HG03378 (cell line): ENCODE measurements at regions not wholly inside any gene's neighbourhood (a gene's known extent, or its start where the extent isn't known, plus 50 kb on each side); places are given as distances from the start of the nearest gene placed in this dataset.
"Not testable (repeated sequence)": the region's sequence is repeated elsewhere in the genome, so short reads cannot be mapped to it uniquely, and the experiment has no call there.

Experiments used
- ATAC-seq: cut with Tn5 transposase; IDR thresholded peaks from one replicate; pipeline ENCODE4 v1.9.1; 2021; ENCODE audit warnings: mild to moderate bottlenecking, moderate library complexity; ENCODE audit not compliant: unreplicated experiment

DNA sequence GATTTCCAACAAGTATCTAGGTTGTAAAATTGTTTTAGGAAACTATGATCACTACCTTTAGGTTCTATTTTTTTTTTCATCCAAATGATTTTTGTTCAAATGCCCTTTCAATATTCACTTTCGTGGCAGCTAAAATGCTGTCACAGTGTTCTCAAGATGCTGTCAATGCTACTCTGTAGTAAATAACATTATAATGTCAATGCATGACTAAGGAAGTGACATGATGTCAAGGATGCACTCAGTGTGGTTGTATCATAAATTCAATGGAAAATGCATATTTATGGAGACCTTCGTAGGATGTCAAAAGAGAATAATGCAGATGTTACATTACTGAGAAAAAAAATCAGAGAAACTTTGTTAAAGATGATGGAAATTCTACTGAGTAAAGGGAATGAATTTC is 673.8 kb downstream of the ANKRD7 start:
- no peak for ATAC-seq

DNA sequence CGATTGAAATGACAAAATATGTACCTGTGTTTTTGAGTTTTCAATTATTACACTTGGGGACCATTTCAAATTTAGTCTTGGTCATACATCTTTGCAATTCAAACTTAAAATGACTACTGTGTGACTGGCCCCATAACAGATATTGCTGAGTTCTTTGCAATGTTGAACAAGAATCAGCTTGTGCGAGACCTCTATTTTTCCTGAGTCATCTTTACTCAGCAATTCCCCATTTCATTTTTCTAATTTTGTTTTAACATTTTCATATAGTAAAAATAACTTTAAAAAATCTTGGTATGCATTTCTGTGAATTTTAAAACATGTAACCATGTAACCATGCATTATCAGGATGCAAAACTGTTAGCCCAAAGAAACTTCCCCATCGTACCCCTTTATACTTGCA is 678.1 kb downstream of the ANKRD7 start:
- no peak for ATAC-seq

DNA sequence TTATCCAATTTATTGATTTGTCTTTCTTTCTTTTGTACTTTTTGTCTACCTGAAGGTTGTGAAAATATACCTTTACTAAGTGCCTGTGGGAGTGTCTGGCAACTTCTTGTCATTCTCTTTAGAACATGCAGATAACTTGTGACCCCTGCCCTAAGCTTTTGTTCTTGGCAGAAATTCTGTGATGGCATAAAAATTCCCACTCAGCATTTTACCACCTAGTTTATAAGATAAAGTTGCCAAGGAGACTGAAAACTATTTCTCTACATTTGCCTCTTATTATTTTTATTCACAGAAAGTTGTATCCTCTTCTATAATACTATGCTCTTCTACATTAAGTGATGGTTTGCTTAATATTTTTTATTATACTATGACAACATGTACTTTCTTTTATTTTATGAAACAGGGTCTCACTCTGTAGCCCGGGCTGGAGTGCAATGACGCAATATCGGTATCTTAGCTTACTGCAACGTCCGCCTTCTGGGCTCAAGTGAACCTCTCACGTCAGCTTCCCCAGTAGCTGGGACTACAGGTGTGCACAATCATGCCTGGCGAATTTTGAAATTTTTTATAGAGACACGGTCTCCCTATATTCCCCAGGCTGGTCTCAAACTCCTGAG is 683.5 kb downstream of the ANKRD7 start:
- ATAC-seq = no peak

DNA sequence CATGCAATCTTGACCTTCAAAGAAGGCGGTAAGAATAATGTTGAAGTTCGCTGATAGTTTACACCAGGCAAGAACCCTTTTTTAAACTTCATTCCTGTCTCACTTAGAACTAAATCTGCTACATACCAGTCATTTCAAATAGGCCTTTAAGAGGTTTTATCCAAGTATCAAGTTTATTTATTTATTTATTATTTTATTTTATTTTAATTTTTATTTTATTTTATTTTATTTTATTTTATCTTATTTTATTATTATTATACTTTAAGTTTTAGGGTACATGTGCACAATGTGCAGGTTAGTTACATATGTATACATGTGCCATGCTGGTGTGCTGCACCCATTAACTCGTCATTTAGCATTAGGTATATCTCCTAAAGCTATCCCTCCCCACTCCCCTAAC is 691.6 kb downstream of the ANKRD7 start:
- ATAC-seq = not testable (repeated sequence)

DNA sequence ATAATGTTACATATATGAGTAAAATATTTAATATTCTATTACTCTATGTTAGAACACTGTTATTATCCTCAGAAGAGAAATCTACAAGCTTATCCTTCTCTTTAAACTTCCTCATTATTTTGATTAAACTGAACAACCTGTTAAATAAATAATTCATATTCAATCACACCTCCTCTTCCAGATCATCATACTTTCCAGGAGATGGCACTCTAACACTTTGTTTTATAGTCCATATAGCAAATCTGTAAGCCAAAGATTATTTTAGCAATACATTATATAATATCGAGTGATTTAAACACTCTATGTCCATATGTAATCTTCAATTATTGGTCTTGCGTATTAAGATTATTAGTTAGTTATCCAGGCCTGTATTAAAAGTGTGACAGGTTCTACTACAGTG is 694.1 kb downstream of the ANKRD7 start:
- ATAC-seq = no peak

DNA sequence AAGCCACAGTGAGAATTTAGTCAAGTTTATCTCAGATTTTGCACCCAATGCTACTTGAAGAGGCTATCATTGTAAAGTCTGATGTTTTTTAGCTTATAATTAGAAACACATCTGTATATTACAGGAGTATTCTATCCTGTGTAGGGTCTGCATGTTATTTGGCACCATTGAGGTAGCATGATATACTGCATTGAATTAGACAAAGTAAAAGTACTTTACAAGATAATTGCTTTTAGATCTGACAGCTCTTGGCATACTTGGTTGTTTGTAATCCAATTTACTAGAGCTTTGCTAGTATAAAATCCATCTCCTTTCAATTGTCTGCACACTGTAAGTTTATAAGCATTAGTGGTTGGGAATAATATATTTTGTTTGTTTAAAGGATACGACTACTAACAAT is 714.3 kb downstream of the ANKRD7 start:
- no peak for ATAC-seq

DNA sequence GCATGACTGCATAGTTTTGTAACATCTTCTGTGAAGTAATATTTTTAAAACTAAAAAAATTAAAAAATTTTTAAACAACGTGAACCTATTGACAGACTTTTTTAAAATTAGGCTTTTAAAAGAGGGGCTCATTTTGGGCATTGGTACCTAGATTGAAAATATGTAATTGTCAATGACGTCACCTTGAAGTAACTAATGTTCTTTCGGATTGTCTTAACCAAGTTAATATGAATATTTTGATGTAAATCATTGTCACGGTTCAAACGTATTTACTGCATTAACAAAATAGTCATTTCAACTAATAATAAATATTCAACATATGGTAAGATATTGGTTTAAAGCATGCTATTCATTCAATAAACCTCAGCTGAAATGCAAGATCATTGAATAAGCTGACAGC is 719.8 kb downstream of the ANKRD7 start:
- ATAC-seq = no peak

DNA sequence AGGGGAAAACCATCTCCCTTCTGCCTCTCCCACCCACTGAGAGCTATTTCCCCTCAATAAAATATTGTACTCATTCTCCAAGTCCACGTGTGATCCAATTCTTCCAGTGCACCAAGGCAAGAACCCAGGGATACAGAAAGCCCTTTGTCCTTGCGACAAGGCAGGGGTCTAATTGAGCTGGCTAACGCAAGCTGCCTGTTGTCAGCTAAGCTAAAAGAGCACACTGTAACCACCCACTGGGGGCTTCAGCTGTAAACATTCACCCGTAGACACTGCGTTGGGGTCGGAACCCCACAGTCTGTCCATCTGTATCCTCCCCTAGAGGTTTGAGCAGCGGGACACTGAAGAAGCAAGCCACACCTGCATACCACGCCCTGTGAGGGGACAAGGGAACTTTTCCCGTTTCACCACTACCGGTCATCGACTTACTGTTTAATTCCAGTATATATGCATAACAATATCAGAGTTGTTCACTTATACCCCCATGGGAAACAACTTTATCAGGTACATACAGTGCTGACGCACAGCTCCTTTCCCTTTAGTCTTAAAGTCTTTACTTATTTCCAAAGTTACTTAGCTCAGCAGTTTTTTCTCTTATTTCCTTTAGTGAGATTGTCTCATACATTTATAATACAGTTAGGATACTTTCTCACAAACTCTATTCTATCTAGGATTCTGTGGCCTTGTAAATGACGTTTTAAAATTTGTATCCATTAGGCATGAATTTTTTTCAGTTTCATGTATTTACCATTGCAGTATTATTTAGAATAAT is 721.6 kb downstream of the ANKRD7 start:
- no peak for ATAC-seq

DNA sequence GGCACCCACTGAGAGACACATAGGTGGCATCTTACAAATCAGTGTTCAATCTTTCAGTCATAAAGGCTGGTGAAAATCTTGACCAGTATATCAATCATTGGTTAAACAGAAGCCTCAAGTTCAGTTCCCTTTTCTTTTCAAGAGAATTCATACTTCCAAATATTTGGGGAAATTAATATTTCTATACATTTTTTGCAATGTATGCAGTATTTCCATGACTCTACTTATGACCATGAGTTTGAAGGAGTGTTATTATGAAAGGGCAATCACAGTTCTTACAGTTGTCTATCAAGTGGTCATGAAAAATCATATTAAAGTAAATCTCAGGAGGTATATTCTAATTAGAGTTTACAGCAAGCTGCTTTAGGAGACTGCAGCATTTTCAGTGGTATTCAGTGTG is 724.0 kb downstream of the ANKRD7 start:
- ATAC-seq = no peak

DNA sequence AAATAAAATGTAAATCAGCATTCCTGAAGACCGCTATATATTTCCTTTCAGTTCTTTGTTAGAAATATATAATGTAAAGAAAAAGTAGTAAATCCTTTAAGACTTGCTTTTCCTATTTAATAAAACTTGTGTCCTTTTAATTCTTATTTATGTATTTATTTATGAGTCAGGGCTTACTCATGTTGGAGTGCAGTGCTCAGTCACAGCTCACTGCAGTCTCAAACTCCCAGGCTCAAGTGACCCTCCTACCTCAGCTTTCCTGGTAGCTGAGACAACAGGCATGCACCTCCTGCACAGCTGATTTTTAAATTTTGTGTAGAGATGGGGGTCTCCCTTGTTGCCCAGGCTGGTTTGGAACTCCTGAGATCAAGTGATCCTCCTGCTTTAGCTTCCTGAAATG is 724.5 kb downstream of the ANKRD7 start:
- no peak for ATAC-seq

DNA sequence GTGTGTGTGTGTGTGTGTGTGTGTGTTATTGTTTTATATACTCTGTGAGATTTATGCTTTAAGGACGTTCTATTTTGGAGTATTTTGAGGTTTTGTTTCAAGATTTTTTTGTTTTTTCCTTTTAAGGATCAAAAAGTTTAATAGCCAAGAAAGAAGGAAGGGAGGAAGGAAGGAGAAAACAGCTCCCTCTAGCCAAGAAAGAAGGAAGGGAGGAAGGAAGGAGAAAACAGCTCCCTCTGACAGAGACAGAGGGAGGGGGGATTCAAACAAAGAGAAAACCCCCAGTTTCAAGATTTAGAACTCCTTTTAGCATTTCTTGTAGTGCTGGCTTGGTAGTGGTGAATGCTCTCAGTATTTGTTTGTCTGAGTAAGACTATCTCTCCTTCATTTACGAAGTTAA is 731.8 kb downstream of the ANKRD7 start:
- ATAC-seq = not testable (repeated sequence)

DNA sequence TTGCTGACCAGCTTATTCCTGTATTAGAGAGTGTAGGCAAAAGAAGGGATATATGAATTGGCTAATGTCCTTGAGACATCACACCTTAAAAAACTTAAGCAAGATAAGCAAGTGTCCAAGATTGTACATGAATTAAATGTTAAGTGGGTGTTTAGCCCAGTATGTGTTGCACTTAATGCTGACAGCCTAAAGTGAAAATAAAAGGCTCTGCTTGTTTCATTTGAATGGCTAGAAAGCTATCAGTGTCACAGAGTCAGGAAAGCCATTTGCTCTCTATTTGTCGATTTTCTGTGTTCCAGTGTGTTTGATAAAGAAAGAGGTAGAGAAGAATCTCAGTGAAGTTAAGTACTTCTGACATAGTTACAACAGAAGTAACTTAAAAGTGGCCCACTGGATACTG is 744.9 kb downstream of the ANKRD7 start:
- no peak for ATAC-seq

DNA sequence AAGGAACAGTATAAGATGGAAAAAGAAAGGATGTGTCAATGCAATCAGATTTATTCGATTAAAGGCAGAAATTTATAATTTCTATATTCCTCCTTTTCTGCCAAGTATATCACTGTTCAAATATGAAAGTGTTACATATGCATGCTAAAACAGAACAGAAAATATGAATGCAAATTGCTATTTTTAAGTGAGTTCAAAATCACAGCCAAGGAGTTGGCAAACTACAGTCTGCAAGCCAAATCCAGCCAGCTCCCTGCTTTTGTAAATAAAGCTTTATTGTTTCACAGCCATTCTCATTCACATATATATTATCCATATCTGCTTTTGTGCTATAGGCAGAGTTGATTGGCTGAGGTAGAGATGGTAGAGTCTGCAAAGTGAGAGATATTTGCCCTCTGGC is 747.2 kb downstream of the ANKRD7 start:
- no peak for ATAC-seq

DNA sequence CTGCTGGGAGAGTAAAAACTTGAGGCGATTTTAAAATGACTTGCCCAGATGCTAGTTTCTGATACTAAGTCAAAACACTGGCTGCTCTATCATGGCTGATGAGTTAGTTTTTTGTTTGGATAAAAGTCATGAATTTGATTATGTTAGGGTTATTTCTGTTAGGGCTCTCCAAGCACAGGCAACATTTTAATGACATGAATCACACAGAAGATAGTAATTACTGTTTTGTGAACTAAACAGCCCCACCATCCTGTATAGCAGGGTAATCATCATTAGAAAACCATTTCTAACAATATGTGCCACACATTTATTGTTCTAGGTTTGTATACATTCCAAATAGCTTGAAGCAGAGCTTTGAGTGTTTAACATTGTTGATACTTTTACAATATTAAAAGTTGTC is 750.3 kb downstream of the ANKRD7 start:
- no peak for ATAC-seq

DNA sequence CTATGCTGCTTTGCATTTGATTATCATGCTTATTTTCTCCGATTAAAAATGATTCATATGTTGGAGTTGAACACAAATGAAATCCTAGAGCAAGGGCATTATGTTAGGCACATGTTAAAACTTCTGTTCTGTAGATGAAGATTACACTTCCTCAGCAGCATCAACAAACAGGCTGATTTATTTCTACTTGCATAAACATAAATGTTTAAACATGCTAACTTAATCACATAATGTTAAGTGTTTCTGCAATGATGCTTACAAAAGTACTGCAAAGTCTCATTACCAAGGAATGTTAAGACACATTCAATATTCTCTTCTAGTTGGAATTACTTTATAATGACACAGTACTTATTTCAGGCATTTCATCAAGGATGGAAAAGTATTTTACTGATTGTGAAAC is 770.8 kb downstream of the ANKRD7 start:
- ATAC-seq = no peak

DNA sequence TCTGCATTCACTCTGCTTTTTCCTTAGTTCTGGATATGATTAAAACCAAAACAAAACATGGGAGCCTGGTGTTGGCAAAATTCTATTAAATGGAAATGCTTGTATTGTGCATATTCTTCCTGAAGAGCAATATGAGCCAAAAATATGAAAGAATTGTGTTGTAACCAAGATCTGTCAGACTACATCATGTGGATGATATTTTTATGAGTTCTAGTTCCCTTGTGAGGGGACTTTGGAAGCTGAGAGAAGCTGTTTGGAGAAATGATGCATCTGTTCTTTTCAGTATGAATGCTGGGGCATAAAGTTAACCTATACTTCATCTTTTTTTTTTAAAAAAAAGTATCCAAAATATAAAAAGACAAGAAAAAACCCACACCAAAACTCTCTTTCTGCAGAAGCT is 782.7 kb downstream of the ANKRD7 start:
- ATAC-seq = no peak

DNA sequence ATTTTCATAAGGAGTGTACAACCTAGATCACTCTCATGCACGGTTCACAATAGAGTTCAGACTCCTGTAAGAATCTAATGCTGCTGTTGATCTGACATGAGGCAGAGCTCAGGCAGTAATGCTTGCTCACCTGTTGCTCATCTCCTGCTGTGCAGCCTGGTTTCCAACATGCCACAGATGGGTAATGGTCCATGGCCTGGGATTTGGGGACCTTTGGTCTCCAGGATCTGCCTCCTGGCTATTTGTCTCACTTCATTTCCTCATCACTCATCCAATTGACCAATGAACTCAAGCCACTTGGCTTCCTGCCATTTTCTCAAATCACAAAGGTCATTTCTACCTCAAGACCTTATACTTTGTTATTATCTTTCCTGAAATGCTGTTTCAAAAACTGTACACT is 786.1 kb downstream of the ANKRD7 start:
- ATAC-seq = no peak

DNA sequence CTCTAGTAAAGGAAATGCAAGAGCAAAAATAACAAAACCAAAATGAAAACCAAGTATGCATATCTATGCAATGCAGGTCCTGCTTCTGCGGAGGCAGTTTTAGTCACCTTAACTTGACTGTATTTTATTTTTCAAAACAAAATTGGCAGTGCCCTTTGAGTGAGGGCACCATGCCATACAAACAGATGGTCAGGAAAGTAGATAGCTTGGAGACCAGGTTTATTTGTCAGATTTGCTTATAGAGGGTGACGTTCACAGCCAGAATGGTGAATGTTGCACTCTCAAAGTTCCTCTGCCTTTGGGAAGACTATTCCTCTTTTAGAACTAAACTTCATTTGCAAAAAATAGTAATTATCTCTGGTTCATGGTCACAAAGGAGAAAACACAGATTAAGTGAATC is 801.9 kb downstream of the ANKRD7 start:
- no peak for ATAC-seq

DNA sequence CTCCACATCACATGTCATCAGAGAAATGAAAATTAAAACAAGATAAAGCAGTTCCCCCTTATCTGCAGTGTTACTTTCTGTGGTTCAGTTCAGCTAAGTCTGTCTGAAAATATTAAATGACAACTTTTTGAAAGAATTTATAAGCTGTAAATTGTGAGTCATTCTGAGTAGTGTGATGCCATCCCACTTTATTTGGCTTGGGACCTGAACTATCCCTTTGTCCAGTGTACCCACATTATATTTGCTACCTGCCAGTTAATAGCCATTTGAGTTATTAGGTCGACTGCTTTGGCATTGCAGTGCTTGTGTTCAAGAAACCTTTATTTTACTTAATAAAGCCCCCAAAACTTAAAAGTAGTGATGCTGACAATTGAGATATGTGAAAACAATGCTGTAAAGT is 804.2 kb downstream of the ANKRD7 start:
- ATAC-seq = no peak

DNA sequence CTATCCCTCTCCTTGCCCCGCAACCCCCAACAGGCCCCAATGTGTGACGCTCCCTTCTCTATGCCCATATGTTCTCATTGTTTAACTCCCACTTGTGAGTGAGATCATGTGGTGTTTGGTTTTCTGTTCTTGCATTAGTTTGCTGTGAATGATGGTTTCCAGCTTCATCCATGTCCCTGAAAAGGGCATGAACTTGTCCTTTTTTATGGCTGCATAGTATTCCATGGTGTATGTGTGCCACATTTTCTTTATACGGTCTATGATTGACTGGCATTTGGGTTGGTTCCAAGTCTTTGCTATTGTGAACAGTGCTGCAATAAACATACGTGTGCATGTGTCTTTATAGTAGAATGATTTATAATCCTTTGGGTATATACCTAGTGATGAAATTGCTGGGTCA is 807.6 kb downstream of the ANKRD7 start:
- not testable (repeated sequence) for ATAC-seq

DNA sequence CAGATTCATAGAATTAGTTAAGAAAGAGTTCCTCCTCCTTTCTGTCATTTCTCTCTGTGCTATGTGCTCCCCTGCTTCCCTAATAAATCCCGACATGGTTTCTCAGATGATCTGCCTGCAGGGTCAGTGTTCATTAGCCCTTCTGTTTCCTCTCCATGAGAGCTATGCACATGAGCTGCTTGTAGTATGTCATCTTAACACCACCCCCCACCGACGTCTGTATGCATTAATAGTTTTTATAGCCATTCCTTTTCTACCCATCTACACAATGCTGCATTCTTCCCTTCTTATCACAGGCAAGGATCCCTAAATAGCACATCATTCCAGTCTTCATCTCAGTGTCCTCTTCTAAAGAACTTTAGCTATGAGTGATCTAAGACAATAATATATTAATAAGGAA is 809.1 kb downstream of the ANKRD7 start:
- ATAC-seq = no peak

DNA sequence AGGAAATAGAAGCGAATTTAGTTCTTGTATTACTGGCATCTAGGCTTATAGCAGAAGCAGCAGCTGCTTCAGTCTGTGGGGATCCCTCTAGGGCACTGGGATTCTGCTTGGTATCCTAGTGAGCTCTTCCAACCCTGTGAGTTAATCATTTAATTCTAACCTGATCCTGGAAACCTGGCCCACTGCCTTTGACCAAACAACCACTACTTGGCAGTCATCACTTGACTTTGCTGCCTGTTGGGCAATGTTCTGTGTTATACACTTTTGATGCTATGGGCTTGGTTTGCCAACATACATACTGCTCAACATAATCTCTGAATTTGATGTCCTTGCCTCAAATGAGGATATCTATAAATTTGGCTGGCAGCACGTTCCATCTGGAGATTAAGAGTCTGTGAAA is 813.4 kb downstream of the ANKRD7 start:
- ATAC-seq = no peak

DNA sequence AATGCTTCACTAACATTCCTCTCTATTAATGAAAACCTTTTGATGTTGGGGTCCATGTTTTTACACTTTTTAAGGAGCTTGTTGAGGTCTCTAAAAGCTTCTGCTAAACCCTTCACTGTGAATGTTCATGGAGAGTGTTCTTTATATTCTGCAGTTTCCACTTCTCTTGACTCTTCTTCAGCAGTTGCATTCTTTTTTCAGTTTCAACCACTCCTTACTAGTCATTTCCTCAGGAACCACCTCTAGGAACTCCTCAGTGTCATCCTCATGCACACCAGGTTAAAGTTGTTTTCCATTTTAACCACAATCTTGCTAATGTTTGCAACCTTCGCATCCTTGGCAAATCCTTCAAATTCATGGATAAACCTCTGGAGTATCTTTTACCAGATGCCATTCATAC is 821.6 kb downstream of the ANKRD7 start:
- no peak for ATAC-seq
